Pancreas (tissue), 10 donors: ENCODE measurements at regions not wholly inside any gene's neighbourhood (a gene's known extent, or its start where the extent isn't known, plus 50 kb on each side); places are given as distances from the start of the nearest gene placed in this dataset.

Experiments used
- ATAC-seq, 4 donors: fragments of 200-7000 bp; cut with Tn5 transposase; one replicate each; pipeline versions ENCODE4 v1.8.0 to v1.9.1; 2020; ENCODE audit warnings: mild to moderate bottlenecking in 4 of 4, moderate library complexity in 4 of 4
- DNase-seq, 6 donors: peaks; one replicate each; pipeline ENCODE4 v3.0.0-alpha.2; 2020
- FAIRE-seq: peaks from 2 replicates; lab custom pipeline; 2012; peaks lifted over from hg19 to GRCh38; lab: Jason Lieb, UNC
- H3K27ac ChIP-seq, 4 donors: fragments of 200-600 bp; sonication (generic); 1 replicate in 3 of 4; 2 replicates in 1 of 4; pipeline versions ENCODE4 v1.5.0 to v1.8.0; 2020
- H3K27me3 ChIP-seq, 4 donors: fragments of 200-600 bp; one replicate each; pipeline ENCODE4 v1.8.0; 2021
- H3K36me3 ChIP-seq, 3 donors: fragments of 200-600 bp; sonication (generic) in 1 of 3; one replicate each; pipeline versions ENCODE4 v1.5.0 to v1.8.0; 2020 to 2021
- H3K4me1 ChIP-seq, 3 donors: fragments of 200-600 bp; one replicate each; pipeline ENCODE4 v1.8.0; 2021
- H3K4me3 ChIP-seq, 4 donors: fragments of 200-600 bp; sonication (generic) in 2 of 4; one replicate each; pipeline versions ENCODE4 v1.5.0 to v1.8.0; 2020 to 2021
- H3K9me3 ChIP-seq, 4 donors: fragments of 200-600 bp; one replicate each; pipeline ENCODE4 v1.8.0; 2021
- WGBS, 2 donors: extraction: QIAGEN DNeasy Blood & Tissue Kit; methylation state at CpG; one replicate each; pipeline ENCODE4 v1.1.7; 2013; 5-methylcytosine and 5-hydroxymethylcytosine counted together
- intact Hi-C, 3 donors: fragments of 100-400 bp; cut with DNase I; formaldehyde crosslinking; loops; one replicate each; pipeline versions ENCODE4 v1.11.1 to v1.14.2; 2022
- TF ChIP-seq, protein P1 (sequence below), 4 donors: fragments of 200-600 bp; sonication (generic) in 3 of 4; IDR thresholded peaks; one replicate each; pipeline versions ENCODE4 v1.5.0 to v1.8.0; 2021; ENCODE audit warnings: antibody characterized with exemption in 4 of 4
- donor health status: healthy with polysubstance abuse.
- donor health status: DM: no; HTN: no; CAD: no; lungs with moderate emphysema.
- donor health status: DM: no; HTN: no; CAD: no.
- donor health status: control.
- donor health status: control.
- donor health status: Bipolar disorder and iron deficiency.
- donor health status: DM: yes; HTN: yes; CAD: no.
- donor health status: DM: no; HTN: no; CAD: no.
- donor health status: DM: no; HTN: no; CAD: no.
- donor health status: DM: yes; HTN: yes; CAD: no.

DNA sequence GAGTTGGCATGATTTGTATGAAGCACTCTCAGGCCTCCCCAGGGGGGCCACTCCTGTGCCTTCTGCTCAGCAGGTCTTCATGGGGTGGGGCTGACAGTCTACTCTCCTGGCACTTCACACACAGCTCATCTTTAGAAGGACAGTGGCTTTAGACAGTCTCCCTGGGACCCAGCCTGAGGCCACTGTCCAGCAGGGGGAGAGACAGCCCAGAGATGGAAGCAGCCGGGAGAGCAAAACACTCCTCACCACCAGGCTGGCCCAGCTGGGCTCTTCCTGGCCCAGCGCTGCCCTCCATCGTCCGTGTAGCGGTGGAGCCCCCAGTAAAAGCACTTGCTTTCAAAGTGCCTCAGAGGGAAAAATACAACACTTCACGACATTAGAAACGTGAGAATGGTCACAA is 62.0 kb upstream of the CRHR1 start:
- no peak for DNase-seq
- H3K27me3 ChIP-seq = no peaks in the 10 kb centered on the region
- 23 to 26% methylated on average over 7 of the region's 7 CpGs for WGBS, 2 donors
- H3K9me3 ChIP-seq = no peaks in the 10 kb centered on the region
- H3K4me1 ChIP-seq = no peaks in the 10 kb centered on the region
- TF ChIP-seq, protein P1, sequence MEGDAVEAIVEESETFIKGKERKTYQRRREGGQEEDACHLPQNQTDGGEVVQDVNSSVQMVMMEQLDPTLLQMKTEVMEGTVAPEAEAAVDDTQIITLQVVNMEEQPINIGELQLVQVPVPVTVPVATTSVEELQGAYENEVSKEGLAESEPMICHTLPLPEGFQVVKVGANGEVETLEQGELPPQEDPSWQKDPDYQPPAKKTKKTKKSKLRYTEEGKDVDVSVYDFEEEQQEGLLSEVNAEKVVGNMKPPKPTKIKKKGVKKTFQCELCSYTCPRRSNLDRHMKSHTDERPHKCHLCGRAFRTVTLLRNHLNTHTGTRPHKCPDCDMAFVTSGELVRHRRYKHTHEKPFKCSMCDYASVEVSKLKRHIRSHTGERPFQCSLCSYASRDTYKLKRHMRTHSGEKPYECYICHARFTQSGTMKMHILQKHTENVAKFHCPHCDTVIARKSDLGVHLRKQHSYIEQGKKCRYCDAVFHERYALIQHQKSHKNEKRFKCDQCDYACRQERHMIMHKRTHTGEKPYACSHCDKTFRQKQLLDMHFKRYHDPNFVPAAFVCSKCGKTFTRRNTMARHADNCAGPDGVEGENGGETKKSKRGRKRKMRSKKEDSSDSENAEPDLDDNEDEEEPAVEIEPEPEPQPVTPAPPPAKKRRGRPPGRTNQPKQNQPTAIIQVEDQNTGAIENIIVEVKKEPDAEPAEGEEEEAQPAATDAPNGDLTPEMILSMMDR (IDR thresholded peaks at IDR 0.05) = no peak
- ATAC-seq = peak in 1 of 4 donors; percentile 66
- no peaks in the 10 kb centered on the region for H3K36me3 ChIP-seq
- H3K27ac ChIP-seq = no peak overlapping the region
- intact Hi-C loops = no loop called here
- H3K4me3 ChIP-seq = no peak overlapping the region
- no peak for FAIRE-seq

DNA sequence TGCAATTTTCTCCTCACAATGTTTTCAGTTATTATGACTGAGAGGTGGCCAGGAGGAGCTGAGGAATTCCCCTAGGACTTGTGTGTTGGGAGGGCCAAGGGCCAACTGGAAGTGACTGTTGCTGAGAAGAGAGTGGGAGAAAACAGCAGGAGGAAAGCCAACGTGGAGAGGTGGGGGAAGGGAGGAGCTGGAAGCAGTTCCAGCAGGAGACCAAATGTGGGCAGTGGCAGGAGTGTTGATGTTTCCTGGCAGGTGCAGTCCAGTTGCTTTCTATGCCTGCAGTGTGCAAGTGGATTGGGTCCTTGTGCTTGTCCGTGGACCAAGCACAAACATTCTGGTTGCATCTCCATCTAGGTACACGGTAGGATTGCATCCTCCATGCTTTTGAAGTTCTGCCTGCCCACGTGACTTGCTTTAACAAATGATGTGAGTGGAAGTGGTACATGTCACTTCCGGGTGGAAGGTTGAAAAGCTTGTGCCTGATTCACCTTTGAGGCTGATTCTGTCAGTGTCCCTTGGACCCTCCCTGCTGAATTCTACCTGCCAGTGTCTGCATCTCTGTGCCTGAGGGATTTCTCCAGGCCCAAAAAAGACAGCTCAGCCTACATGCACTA is 54.7 kb upstream of the CRHR1 start:
- Histone ChIP-seq H3K9me3 (no peaks in the 10 kb centered on the region), H3K4me1 (no peaks in the 10 kb centered on the region), H3K27me3 (no peaks in the 10 kb centered on the region), H3K4me3 (no peak overlapping the region), H3K36me3 (no peaks in the 10 kb centered on the region), H3K27ac (no peak overlapping the region)
- DNase-seq (no peak), FAIRE-seq (no peak), ATAC-seq (no peak)
- WGBS, 2 donors = 41 to 46% methylated on average over 5 of the region's 5 CpGs
- intact Hi-C loops = no loop called here
- TF ChIP-seq, protein P1 (IDR thresholded peaks at IDR 0.05) = no peak

DNA sequence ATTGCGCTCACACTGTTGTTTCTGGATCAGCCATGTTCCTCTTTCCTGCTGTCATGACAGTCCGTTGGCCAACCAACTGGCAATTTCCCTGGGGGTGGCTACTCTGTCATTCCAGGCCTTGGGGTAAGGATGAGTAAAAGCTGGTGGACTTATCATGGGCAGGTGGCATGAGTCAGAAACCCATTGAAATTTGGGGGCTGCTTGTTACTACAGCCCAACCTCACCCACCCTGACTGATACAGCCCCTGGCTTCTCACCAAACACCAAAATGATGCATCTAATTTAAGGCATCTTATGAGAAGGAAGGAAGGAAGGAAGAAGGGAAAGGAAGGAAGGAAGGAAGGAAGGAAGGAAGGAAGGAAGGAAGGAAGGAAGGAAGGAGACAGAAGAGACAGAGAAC is 53.9 kb upstream of the CRHR1 start:
- FAIRE-seq = no peak
- H3K27me3 ChIP-seq = no peaks in the 10 kb centered on the region
- H3K4me3 ChIP-seq = no peak overlapping the region
- no peak for ATAC-seq
- H3K4me1 ChIP-seq = no peaks in the 10 kb centered on the region
- H3K9me3 ChIP-seq = no peaks in the 10 kb centered on the region
- intact Hi-C loops = no loop called here
- TF ChIP-seq, protein P1 (IDR thresholded peaks at IDR 0.05) = no peak
- no peak overlapping the region for H3K27ac ChIP-seq
- no peaks in the 10 kb centered on the region for H3K36me3 ChIP-seq
- DNase-seq = no peak
- 82 to 85% methylated on average over 2 of the region's 2 CpGs for WGBS, 2 donors

- no peaks in the 10 kb centered on the region for H3K36me3 ChIP-seq
- FAIRE-seq (no peak), ATAC-seq (no peak), DNase-seq (no peak)
- intact Hi-C loops = no loop called here
- no peak overlapping the region for H3K27ac ChIP-seq
- H3K27me3 ChIP-seq = no peaks in the 10 kb centered on the region
- H3K4me1 ChIP-seq = no peaks in the 10 kb centered on the region
- WGBS, 2 donors = 89 to 92% methylated on average over 1 of the region's 1 CpG
- TF ChIP-seq, protein P1 (IDR thresholded peaks at IDR 0.05) = no peak
- no peaks in the 10 kb centered on the region for H3K9me3 ChIP-seq
- no peak overlapping the region for H3K4me3 ChIP-seq
Measured at GRCh38 chr17:45731459-45731858, 52.7 kb upstream of the CRHR1 start.

GRCh38 chr17:45732926-45733505 is 51.1 kb upstream of the CRHR1 start:
- Histone ChIP-seq H3K9me3 (no peaks in the 10 kb centered on the region), H3K27me3 (no peaks in the 10 kb centered on the region), H3K4me1 (no peaks in the 10 kb centered on the region), H3K36me3 (no peaks in the 10 kb centered on the region), H3K4me3 (no peak overlapping the region), H3K27ac (no peak overlapping the region)
- intact Hi-C loops = no loop called here
- 71 to 74% methylated on average over 6 of the region's 6 CpGs for WGBS, 2 donors
- TF ChIP-seq, protein P1 (IDR thresholded peaks at IDR 0.05) = no peak
- FAIRE-seq (no peak), DNase-seq (no peak), ATAC-seq (no peak)
